Left colon (tissue), 2 donors: ENCODE measurements at regions not wholly inside any gene's neighbourhood (a gene's known extent, or its start where the extent isn't known, plus 50 kb on each side); places are given as distances from the start of the nearest gene placed in this dataset.
A peak's percentile ranks its signal among the peaks of the same experiment; 100 is the strongest.

Experiments
- ATAC-seq: fragments of 200-7000 bp; cut with Tn5 transposase; one replicate; pipeline ENCODE4 v1.9.1; 2020; ENCODE audit warnings: mild to moderate bottlenecking, moderate library complexity
- DNase-seq, 2 donors: peaks; one replicate each; pipeline ENCODE4 v3.0.0-alpha.2; 2020
- intact Hi-C, 2 donors: fragments of 100-400 bp; cut with DNase I in 1 of 2; cut with micrococcal nuclease in 1 of 2; formaldehyde crosslinking; loops; one replicate each; pipeline versions ENCODE4 v1.11.2 to v1.14.0; 2022; cut with DNase I, micrococcal nuclease
- donor health status: DM: no; HTN: no; CAD: no.
- donor health status: DM: yes; HTN: yes; CAD: no.

DNA sequence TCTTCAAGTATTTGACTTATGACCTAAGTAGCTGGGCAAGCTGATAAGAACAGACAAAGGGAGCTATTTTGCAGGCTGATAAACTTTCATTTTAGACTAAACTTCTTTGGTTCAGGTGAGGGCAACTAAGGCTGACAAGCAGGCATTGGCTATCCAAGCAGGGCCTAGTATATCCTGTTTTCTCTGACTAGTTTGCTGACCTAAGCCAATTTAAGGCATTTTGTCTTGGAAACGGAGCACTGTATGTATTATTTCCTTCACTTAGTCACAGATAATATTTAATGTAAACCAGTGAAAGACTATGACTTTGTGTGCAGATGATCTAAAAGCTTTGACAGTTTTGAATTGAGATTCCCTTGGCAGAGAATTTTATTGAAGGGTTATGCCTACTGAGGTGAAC lies 172.5 kb downstream of the POU4F1 start:
- intact Hi-C loops: no loop called here
- no peak for DNase-seq
- no peak for ATAC-seq

DNA sequence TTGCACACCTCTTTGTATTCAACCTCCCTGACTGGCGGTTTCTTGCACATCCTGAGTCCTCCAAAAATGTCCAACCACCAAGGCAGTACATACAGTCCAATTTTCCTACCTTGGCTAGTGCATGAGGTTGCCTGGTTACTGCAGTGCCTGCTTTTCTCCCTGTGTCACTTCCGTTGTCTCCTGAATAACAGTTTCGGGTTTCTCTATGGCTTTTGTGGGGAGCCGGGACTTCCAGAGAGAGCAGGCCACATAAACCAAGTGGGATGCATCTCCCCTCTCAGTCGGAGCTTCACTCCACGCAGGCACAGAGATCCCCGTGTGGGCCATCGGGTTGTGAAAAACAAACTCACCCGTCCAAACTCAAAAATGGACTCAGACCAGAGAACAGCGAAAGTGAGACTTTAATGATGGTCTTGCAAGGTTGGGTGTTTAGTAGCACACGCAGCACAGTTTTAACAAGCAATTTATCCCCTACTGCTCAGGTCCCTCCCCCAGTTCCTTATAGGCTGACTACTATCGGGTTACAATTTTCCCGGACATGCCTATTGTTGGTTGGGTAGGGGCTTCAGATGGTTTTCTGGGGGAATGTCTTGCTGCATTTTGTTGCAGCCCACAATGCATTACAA lies 173.1 kb downstream of the POU4F1 start:
- intact Hi-C loops: no loop called here
- DNase-seq: no peak
- ATAC-seq: no peak

GRCh38 chr13:78428646-78429045 lies 174.7 kb downstream of the POU4F1 start:
- intact Hi-C loops: no loop called here
- no peak for ATAC-seq
- no peak for DNase-seq

DNA sequence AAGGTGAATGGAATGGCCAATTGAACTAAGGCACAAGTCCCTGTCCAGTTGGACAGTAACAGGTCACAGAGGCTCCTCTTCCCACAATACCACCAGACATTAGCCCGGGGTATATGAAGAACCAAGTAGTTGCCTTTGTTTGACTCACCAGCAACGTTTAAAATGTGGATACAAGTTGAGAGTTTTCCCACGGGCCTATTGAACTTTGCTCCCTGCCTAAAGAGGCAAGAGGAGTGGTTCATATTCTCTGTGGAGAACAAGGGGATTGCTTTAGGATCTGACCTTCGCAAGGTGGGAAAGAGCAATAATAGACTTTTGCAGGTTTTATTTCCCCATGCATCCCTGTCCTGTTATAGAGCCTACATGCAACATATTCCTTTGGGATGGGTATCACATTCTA lies 177.2 kb downstream of the POU4F1 start:
- intact Hi-C loops: no loop called here
- ATAC-seq (no peak), DNase-seq (no peak)

DNA sequence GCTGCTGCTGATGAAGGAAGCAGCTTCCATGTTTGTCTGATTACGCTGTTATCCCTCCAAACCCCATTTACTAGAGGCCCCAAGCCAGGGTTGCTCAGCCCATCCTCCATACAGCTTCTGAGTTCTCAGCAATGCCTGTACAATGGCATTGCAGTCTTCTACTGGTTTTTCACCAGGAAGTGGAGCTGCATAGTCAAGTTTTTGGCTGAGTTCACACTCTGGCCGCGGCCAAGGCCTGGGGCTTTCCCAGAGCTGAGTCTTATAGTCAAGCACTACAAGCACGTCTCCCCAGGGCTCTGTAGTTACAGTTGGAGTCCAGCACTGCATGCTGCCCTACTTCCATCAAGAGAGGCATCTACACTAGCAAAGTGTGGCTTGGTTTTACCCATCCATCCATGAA lies 182.5 kb downstream of the POU4F1 start:
- no peak for ATAC-seq
- DNase-seq: no peak
- intact Hi-C loops: no loop called here

DNA sequence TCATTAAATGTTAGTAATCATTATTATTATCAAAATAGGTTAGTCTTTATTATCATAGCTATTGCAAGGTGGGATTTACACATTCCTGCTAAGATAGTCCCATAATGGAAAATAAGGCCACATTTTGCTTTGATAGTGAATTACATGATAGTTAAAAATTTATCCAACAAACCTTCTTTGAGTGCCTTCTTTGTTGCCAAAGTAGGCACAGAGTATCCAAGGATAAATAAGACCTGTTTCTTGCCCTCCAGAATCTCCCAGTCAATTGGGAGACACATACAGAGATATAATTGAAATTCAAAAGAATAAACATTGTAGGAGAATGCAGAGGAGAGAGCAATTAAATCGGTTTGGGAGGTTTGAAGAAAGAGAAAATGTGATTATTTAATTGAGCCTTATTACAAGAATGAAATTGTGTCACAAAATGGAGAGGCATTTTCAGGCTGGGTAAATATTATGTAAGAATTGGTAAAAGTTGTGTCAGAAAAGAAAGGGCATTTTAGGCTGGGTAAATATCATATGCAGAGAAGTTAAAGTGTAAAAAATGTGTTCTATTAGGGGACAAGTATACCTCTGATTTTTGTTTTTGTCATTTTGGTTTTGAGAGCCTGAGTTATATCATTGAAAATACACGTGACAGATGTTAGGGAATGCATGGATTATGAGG lies 189.3 kb downstream of the POU4F1 start:
- no peak for DNase-seq
- ATAC-seq: no peak
- intact Hi-C loops: no loop called here

DNA sequence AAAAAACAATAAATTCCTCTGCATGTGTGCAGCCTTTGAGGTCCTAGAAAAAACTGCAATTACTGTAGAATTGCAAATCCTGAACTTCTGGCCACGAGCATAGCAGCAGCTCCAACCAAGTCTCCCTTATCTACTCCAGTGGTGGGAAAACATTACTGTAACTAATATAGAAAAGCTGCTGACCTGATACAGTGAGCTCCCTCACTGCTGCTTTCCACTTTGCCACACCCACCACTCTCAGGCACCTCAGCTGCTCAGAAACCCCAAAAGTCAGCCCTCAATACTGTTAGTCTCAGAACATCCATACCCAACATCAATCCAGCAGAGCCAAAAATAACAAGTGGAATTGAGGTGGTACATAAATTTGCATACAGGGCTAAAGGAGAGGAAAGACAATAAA lies 192.5 kb downstream of the POU4F1 start:
- DNase-seq: no peak
- intact Hi-C loops: no loop called here
- no peak for ATAC-seq

DNA sequence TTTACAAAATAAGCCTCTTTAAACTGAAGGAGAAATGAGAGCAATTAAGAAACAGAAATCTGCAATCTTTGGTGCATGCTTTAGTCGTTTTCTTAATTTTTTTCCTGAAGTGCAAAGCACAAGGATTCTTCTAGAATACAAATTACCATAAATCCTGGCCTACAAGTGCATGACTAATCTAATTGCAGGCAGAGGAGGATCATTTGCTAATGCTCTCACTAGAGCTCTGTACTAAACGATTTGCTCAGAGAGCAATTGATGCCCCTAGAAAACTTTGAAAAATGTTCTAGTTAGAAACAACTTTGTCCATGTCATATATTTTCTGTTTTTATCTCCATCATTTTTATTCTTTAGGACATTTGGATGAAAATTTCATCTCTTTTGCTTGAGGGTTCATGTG lies 193.2 kb downstream of the POU4F1 start:
- ATAC-seq (no peak), DNase-seq (no peak)
- intact Hi-C loops: no loop called here

DNA sequence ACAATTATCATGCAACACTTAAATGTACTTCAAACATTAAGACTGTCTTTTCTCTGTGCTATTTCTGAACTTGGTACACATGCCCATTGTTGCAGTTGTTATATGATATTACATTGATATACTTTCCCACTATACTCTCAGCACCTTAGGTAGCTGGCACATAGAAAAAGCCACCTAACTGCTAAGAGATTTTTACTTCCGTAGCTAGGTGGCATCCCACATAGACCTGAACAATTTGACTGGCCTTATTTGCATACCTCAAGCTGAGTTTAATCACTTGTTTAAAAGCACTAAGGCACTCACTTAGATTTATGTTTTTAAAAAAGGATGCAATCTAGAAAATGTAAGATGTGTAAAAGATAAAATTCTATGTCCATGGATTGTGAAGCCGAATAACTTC lies 194.2 kb downstream of the POU4F1 start:
- DNase-seq (no peak), ATAC-seq (no peak)
- intact Hi-C loops: no loop called here

GRCh38 chr13:78404846-78405360 lies 198.4 kb downstream of the POU4F1 start:
- DNase-seq: no peak
- ATAC-seq: no peak
- intact Hi-C loops: no loop called here

GRCh38 chr13:78402708-78403400 lies 200.5 kb downstream of the POU4F1 start:
- peak; percentile 33 for ATAC-seq
- intact Hi-C loops: no loop called here
- DNase-seq: no peak

- DNase-seq (no peak), ATAC-seq (no peak)
- intact Hi-C loops: no loop called here
These were observed 201.3 kb downstream of the POU4F1 start for GRCh38 chr13:78401873-78402707.

DNA sequence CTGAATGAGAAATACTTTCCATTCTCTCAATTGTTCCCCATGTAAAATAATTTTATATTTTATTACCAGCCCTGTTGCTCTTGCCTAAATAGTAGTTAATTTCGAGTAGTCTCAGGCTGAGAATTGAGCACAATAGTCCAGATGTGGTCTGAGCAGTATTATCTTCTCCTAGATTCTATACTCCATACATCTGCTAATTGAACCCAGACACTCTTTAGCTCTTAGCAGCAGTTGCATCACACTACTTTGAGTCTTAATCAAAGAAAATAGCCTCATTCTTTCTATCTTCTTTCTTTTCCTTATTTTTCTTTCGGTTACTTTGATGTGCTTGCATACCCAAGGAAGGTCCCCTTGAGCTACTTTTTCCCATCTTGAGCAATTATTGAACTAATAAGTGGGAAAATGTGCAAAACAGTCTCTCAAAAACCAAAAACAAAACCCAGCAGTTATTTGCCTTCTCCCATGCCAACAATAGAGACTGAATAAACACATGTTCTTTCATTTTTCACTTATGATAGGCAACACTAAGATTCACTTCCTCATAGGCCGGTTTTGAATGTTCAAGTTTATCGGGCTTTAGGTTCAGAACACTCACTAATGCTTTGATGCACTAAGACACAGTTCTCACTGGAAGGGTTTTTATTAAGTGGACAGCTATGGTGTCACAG lies 204.5 kb downstream of the POU4F1 start:
- no peak for ATAC-seq

DNA sequence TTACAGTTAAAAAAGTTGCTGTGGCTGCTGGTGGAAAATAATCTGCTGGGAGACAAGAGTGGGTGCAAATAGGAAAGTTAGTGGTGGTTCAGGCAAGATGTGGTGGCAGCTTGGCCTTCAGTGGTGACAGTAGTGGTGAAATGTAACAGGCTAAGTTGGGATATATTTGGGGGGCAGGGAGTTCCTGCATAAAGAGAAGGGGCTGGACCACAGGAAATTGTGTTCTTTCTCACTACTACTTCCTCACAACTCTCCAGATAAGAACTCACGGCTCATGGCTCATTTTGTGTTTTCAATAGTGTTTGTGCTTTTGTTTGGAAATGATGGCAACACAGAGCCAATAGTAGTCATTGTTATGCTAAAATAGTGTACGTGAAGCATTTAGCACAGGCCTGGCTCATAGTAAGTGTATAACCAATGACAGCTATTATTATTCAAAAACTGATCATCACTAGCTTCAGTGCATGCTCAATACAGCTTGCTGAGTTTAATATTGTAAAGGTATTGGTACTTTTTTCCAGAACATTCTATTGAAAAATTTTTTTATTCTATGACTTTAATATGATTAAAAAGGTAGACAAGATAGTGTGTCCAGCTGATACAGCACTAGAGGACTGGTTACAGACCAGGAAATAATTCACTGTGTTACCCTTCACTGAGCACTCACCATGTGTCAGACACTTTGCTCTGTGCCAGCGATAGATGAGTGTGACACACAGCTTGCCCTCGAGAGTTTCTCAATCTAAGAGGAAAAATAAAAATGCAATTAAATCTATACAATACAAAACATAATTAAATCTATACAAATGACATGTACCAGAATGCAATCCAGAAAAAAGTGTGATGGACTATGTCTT lies 209.8 kb downstream of the POU4F1 start:
- DNase-seq (no peak), ATAC-seq (no peak)
- intact Hi-C loops: no loop called here

More for the DNA sequence above, 204.5 kb downstream of the POU4F1 start:
- no peak for DNase-seq
- intact Hi-C loops: no loop called here

DNA sequence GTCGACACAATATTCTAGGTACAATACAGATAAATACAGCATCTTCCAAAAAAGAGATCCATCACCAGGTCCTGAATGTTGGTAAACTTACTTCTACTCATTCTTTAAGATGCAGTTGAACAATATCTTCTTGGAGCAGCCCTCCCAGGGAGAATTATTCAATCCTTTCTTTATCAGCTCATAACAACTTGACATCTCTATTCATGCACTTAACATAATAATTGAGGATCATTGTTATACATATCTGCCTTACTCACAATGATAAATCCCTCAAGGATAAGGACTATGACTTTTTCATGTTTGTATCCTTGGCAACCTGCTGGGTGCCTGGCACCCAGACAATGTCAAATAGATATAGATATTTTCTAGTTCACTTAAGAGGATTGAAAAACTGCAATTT lies 219.5 kb downstream of the POU4F1 start:
- intact Hi-C loops: no loop called here
- ATAC-seq: no peak
- DNase-seq: no peak

GRCh38 chr13:78383071-78383484 lies 220.3 kb downstream of the POU4F1 start:
- no peak for ATAC-seq
- intact Hi-C loops: no loop called here

GRCh38 chr13:78382491-78382890 lies 220.9 kb downstream of the POU4F1 start:
- intact Hi-C loops: no loop called here
- ATAC-seq: no peak
- no peak for DNase-seq

More at GRCh38 chr13:78383071-78383484, 220.3 kb downstream of the POU4F1 start:
- no peak for DNase-seq

DNA sequence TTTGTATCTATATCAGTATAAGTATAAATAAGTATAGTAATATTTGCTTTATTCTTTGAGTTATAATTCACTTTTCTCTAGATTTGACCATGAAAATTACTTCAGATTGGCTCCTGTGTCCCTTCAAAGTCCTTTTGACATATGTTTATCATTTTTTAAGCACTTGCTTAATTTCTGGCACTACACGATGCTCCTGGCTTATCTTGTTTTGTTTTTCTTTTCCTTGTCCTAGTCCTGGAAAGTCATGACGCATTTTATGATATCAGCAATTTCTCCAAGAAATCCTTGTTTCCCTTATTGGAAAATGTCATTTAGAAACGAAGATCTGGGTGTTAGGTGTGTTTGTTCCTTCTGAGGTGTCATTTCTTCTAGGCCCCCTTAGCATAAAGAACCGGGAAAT lies 226.5 kb downstream of the POU4F1 start:
- no peak for ATAC-seq
- no peak for DNase-seq
- intact Hi-C loops: no loop called here
